ENCODE measurements at regions not wholly inside any gene's neighbourhood (a gene's known extent, or its start where the extent isn't known, plus 50 kb on each side); places are given as distances from the start of the nearest gene placed in this dataset.

DNA sequence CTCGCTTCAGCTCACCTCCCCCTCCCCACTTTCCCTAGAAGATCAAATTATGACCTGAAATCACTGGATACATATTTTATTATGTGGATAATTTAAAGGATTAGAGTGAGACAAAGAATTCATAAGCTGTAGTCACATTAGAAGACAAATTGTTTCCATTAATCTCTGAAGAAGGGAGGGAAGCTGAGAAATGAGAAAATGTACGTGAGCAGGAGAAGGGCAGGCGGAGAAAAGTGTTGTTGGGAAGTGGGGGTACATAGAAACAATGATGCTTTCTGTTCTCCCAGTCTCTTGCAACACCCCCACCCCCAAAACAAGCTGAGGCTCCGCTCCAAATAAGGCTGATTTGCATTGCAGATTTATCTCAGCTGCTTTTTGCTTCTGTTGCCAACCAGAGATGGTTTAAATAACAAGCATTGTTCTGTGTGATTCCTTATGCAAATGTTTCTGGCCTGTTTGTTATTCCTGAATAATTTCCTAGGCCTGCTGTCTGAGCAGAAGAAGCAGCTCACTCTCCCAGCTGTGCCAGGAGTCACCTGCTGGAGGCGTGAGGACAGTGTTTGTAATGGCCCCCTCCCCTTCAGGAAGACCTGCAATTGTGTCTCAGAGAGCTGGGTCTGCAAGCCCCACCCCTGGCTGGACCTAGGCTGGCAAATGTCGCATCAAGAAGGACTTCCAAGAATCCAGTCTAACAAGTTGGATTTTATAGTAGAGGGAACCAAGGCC, 121.8 kb upstream of the TNR start:
- DNase-seq (ENCODE audit: low read depth), result no peak

DNA sequence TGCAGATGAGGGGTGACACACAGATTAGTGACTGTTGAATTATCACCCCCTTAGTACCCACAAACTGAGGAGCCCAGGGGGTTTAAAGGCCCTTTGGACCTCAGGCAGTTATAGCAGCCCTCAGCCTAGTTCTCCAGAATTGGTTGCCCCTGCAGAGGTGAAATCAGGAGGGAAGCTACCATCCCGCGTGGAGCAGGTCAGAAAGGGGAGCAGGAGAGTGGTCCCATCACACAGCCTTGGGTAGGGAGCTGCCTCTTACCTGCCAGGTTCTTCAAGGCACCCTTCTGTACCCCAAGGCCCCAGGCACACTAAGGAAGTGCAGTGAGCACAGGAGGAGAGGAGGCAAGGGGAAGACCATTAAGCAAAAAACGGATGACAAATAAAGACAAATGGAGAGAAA, 121.2 kb upstream of the TNR start:
- DNase-seq (ENCODE audit: low read depth), result no peak

DNA sequence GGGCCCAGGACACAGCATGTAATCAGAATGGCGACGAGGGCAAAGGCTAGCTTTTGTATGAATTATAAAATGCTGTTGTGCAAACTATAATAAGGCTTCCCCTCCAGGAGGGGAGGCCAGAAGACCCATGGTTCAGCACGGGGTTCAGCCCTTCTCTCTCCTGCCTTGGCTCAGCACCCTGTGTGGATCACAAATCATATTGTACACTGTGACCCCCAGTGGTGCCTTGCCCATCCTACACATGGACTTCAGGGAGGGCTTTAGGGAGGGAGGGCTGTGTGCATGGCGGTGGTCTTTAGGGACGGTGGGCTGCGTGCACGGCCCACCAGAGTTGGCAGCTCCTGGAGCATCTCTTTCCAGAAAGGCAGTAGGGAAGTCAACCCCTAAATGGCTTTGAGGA, 120.8 kb upstream of the TNR start:
- no peak for DNase-seq (ENCODE audit: low read depth)

DNA sequence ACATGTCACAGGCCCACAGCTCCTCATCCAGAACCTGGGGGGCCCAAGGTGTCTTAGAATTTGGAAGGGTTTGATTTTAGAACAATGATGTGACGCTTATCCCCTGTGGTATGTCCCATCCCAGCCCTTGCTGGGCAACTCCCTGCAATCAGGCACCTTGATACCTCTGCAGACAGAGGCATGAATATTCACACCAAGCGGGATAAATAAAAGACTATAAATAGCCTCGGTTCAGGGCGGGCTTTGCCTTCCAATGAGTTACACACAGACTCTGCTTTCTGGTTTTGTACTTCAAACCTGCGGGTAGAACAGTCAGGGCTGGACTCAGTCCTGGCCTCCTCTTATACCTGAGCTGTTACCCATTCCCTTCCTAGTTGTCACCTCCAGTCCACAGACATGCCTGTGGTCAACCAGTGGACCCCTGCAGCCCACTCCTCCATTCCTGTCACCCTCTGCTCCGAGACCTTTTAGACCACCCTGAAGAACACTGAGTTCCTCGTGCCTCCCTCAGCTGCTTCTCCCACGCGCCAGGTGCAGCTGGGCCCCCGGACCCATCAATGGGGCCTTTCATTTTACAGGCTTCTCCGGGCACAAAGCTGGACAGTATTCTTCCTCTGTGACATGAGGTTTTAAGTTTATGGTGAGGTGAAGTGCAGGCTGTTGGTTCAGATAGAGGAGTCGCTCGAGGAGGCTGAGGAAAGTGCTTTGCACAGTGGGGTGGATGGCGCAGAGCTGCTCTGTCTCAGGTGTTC, 120.1 kb upstream of the TNR start:
- DNase-seq (ENCODE audit: low read depth), result no peak

DNA sequence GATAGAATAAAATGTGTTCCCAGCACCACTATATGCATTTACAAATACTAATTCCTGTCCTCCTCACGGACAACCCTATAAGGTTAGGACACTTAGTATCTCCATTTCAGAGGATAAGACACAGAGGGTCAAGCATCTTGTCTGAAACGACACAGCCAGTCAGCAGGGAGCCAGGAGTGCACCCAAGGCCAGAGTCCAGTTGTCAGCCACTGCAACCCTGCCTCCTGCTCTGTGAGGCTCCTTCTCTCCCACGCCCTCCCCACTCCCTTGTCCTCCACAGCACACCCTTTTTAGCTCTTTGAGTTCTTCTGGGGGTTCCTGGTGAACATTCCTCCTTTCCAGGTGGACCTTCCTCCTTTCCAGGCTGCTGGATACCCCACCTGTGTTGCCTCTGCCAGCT, 119.0 kb upstream of the TNR start:
- DNase-seq (ENCODE audit: low read depth), result no peak

DNA sequence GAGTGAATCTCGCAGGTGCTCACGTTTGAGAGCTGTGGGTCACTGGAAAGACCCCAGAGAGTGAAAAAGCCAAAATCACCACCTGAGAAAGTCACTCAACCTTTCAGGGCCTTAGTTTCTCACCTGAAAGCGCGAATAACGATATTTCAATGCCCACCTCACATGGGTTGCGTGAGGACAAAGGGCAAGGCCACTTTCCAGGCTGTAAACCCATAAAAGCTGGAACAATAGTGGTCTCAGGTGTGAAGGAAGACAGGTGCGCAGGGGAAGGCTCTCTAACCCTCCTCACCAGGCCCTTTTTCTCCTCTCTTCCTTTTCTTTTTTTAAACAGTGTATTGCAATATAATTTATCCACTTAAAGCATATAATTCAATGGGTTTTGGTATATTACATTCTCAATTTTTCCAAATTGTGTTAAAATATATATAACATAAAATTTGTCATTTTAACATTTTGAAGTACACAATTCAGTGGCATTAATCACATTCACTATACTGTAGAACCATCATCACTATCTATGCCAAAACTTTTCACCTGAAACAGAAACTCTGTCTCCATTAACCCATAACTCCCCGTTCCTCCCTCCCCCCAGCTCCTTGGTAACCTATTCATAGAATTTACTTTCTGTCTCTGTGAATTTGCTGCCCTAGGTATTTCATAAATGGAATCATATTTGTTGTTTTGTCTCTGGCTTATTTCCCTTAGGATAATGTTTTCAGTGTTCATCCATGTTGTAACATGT, 118.4 kb upstream of the TNR start:
- no peak for DNase-seq (ENCODE audit: low read depth)

DNA sequence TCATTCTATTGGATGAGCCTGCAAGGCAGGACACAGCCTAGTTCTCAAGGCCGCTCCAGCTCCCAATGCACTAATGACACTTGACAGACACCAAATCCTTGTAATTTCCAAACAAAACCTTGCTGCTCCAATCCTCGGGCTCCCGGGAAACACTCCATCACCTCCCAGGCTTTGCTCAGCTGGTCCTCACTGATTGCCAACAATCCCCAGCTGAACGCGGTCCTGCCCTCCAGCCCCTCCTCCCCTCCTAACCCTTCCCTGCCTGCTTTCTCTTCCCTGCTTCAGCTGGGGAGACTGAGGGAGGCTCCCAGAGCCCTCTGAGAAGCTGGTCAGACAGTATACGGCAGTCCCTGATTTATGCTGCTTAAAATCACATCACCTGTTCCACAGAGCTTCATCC, 114.4 kb upstream of the TNR start:
- DNase-seq (ENCODE audit: low read depth), result no peak

DNA sequence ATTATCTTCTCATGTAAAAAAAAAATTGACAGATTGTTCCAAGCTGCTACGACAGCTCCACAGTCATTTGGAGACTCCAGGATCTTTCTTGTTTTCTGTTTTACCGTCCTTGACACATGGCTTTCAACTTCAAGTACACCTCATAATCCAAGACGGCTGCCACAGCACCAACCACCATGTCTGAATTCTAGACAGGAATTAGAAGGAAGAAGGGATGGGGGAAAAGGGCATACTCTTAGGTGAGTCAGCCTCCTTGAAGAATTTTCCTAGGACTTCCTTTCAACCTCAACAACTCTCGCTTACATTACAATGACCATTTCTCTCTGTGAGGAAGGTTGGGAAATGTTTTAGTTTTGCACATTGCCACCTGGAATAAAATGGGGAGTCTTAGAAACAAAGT, 110.3 kb upstream of the TNR start:
- DNase-seq (ENCODE audit: low read depth), result no peak

DNA sequence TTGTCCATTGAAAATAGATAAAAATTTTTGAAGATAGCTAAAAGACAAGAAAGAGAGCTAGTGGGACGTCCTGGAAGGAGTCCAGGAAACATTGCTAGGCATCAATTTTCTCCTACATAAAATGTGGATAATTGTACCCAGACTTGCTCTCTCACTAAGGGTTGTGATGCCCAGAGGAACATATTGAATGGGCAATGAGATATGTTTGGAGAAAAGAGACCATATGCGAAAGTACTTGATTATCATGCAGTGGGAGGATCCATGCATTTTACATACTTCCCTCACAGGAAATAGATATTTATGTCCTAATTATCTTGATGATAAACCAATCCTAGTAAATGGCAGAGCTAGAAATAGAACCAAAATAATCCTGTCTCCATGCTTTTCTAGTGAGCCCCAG, 108.4 kb upstream of the TNR start:
- DNase-seq (ENCODE audit: low read depth), result no peak

DNA sequence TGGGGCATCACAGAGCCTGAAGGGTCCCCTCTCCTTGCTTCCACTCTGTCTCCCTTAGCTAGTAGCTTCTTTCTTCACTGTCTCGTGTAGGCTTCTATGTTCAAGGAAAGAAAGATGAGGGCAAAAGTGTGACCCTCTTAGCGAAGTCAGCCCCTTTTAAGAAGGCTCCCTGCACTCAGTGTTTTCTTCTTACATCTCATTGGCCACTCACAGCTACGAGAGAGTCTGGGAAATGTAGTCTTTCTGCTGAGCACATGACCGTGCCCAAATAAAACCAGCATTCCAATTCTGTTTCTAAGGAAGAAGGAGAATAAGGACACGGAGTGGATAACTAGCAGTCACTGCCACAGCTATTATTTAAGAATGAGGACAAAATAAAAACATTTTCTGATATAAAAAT, 104.9 kb upstream of the TNR start:
- no peak for DNase-seq (ENCODE audit: low read depth)

DNA sequence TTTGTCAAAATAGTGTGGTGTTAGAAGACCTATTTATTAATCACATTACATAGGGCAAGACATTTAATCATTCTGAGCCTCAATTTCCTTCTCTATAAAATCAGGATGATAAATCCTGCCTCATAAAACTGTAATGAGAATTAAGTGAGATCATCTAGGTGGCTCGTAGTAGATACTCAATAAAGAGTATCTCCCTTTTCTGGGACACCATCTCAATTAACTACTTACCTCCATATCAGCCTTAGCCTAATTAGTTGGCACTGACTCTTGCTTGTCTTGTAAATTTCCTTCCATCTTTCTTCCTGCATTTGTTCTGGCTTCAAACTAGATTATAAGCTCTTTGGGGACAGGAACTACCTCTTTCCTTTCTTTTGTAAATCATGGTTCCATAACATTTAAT, 102.6 kb upstream of the TNR start:
- no peak for DNase-seq (ENCODE audit: low read depth)

DNA sequence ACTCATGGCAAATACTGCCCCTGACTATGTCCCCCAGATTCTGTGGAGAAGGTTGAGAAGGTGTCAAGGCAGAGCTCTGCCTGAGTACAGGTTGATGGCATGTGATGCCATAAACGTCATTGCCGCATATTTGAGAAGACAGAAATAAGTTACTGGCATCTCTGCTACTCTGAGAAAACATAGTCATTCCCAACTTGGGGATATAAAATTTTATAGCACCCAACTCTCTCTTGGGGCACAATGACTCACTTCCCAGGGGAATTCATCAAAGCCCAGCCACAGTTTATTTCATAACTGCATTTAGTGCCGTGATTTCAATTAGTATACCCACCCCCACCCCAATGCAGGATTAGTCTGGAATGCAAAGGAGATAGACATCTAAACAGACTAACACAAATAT, 101.9 kb upstream of the TNR start:
- no peak for DNase-seq (ENCODE audit: low read depth)

DNA sequence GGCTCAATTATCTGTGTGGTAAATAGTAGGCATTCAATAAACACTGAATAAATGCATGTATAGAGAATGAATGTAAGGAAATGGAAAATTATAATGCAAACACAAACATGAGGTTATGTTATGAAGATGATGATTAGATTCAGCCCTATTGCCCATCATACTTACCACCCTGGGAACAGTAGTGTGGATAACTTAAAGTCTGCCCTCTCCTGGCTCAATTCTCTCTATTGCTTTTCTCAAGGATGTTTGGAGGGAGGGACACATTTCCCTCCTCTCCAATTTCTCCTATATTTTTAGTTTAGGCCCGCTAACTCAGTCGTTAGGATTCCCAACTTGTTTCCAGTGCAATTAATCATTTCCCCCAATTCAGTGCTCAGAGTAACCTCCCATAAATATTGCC, 101.5 kb upstream of the TNR start:
- no peak for DNase-seq (ENCODE audit: low read depth)

DNA sequence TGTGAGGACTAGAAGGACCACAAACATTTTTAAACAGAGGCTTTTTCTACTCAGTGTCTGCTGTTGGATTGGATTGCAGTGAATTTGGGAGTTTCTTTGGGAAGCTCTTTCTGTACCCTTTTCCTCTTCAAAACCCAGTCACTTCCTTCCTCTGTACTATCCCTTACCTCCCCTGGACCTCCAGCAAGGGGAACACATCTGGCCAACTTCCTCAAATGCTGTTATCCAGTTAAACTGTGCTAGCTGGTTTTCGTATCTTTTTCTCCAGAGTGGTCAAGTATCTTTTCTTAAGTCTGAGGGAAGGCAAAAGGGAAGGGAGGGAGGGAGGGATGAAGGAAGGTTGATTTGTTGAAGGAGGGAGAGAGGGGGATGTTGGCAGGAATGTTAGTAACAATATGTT, 99.2 kb upstream of the TNR start:
- DNase-seq (ENCODE audit: low read depth), result no peak

DNA sequence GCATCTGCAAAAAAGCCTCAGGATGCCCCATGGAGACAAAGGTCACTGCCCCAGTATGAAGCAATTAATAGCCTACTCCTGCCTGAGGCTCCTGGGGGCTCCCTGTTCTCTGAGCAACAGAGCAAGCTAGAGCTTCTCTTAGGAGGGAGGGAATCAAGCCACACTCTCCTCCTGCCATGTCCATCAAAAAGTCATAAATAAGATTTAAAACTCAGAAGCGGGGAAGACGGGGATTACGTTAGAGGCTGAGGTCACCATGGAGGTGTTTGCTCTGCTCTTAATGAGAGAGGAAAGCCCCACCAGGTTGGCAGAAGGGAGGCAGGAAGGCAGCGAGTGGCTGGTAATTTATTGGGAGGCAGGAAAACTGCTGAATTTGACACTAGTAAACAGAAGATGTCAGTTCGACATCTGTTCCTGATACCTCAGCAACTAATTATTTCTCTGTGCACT, 98.4 kb upstream of the TNR start:
- DNase-seq (ENCODE audit: low read depth), result no peak

DNA sequence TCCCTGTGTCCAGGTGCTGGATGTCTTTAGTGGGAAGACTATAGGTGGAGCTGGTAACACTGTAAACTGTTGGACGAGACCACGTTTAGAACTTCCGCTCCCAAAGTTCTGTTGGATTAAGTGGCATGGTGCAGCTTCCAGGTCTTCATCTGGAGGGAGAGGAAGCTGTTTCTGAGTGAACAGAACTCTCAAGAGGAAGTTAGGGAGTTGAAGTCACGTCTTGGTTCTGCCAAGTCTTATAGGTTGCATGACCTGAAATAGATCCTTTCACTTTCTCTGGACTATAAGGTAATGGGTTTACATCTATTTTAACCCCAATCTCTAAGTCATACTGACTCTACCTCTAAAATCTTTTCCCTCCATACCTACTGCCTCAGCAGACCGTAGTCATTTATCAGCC, 97.4 kb upstream of the TNR start:
- DNase-seq (ENCODE audit: low read depth), result no peak

DNA sequence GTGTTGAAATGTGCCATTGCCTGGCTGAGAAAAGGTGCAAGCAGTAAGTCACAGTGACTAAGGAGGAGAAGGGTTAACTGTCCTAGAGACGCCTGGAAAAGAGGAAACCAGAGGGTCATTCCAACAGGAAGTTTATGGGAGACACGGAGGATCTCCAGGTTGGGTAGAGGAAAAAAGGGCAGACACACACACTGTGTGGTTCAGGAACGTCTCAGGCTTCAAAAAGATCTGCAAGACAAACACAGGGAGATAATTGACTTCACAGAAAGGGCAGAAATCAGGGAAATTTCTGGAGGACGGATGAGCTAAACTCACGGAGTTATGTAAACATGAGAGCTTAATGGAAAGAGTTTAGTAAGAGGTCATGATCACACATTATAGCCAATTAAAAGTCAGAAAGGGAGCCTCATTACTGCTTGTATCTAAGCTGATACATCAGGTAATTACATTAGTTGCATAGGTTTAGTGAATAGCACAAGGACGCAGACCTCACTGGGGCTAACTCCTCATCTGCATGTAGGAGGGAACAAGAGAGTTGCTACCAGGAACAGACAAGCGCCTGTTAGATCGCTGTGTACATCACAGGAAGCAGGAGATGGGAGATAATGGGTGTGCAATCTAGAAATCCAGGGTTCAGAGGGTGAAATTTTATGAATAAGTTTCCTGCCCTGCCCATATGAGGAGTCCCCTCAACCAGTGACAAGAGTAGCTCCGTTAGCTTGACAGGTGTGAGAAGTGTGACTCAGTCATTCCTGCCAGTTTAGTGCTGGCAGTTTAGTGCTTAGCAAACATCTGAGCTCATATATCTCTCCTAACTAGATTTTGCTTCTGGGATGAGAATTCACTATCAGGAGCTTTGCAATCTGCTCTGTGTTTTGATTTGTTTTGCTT, 96.6 kb upstream of the TNR start:
- DNase-seq (ENCODE audit: low read depth), result peak; percentile 3

DNA sequence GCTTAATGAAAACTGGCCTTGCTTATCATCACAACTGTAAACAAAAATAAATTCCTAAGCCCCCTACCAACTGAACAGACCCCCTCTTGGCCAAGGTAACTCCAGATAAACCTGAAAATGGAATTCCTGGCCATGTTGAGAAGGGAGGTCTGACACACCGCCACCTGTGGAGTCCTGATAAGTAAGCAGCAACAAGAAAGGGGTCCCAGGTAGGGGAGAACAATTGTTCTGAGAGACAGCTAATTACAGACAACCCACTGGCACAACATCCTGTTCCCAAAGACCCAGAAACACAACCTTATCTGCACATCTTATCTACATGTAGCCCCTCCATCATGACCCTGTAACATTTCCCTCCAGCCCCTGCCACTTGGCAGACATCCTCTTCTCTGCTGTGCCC, 91.2 kb upstream of the TNR start:
- no peak for DNase-seq (ENCODE audit: low read depth)

DNA sequence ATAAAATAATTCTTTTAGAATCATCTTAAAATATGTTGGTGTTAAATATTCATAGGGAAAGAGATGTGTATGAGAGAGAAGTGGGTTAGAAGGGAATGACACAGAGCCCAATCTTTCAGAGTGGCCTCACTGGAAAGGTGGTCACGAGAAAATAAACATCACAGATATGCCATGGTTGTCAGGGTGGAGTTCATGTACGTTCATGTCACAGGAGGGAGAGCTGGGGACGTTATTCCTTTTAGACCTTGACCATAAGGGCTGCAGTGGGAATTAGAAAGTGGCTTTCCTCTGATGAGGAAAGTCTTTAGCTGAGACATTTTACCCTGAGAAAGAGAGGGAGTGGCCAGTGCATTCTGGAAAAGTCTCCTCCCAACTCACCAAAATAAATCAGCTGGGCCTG, 90.6 kb upstream of the TNR start:
- no peak for DNase-seq (ENCODE audit: low read depth)

DNA sequence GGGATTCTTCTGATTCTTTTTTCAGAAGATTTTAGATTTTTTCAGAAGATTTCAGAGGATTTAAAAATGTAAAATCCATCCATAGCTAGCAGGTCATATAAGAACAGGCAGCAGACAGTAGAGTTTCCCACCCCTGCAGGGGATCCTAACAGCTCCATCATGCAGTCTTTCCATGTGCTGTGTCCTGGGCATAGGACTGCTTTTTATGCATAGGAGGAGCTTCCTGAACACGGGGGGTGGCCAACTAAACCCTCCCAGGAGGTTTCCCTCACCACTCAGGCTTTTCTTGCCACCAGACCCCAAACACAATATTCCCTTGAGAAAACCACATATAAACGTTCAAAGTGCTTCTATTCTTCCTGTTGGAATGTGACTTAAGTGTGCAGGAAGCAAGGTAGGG, 90.1 kb upstream of the TNR start:
- no peak for DNase-seq (ENCODE audit: low read depth)

DNA sequence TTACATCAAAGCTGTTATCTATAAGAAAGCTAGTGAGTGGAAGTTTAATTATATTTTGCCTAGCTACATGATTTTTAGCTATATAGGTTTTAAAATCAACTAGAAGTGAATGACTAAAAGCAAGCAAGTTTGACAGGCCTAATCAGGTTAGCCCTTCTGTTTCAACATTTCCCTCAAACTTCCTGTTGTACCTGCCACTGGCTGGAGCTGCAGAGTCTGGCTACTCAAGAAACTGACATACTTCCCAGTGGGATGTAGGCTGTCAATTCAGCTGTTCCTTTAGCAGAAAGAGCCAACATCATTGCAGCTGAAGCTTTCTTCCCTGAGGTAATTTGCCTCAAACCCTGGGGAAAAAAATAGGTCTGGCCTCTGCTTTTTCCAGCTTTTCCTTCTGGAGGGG, 87.1 kb upstream of the TNR start:
- no peak for DNase-seq (ENCODE audit: low read depth)

DNA sequence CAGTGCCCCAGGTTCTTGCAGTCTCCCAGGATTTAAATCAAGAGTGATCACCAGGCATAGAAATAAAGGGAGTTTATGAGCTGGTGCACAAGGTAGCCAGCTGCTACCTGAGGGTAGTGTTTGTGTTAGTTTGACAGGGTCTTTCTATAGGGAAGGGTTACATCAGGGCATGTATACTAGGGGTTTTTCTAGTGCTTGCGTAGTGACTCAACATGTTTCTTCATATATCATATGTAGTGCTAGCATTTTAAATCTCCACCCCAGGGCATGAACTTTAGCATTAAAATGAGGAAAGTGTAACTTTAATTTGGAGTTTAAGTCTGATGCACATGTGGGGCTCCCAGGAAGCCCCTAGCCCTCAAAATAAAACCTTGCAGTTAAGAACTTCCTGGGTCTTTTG, 86.5 kb upstream of the TNR start:
- no peak for DNase-seq (ENCODE audit: low read depth)

Measured in renal cortical epithelial cell (primary cell).